Nephron (organoid): ENCODE measurements at regions not wholly inside any gene's neighbourhood (a gene's known extent, or its start where the extent isn't known, plus 50 kb on each side); places are given as distances from the start of the nearest gene placed in this dataset.
A peak's percentile ranks its signal among the peaks of the same experiment; 100 is the strongest.

Source experiments
- H3K27ac Mint-ChIP-seq, 3 experiments: 2 replicates each; pipeline ENCODE4 v1.8.0; 2020; ENCODE audit warnings: mixed read lengths in 3 of 3, mild to moderate bottlenecking in 2 of 3, moderate library complexity in 1 of 3
- H3K27me3 Mint-ChIP-seq: 2 replicates; pipeline ENCODE4 v1.8.0; 2021; ENCODE audit warnings: low read depth, mild to moderate bottlenecking, moderate library complexity, mixed read lengths
- H3K36me3 Mint-ChIP-seq: 2 replicates; pipeline ENCODE4 v1.8.0; 2020; ENCODE audit warnings: low read depth, mixed read lengths
- H3K4me1 Mint-ChIP-seq: 2 replicates; pipeline ENCODE4 v1.8.0; 2020; ENCODE audit warnings: mixed read lengths
- H3K4me3 Mint-ChIP-seq, 3 experiments: 2 replicates each; pipeline ENCODE4 v1.8.0; 2020; ENCODE audit warnings: mild to moderate bottlenecking in 3 of 3, mixed read lengths in 3 of 3, moderate library complexity in 2 of 3
- H3K9me3 Mint-ChIP-seq: 2 replicates; pipeline ENCODE4 v1.8.0; 2020; ENCODE audit warnings: mixed read lengths
- CTCF ChIP-seq, 3 experiments: fragments of 200-600 bp; sonication (generic); IDR thresholded peaks; one replicate each; pipeline ENCODE4 v1.5.0; 2021; ENCODE audit warnings: antibody characterized with exemption in 3 of 3; ENCODE audit not compliant: unreplicated experiment in 3 of 3

- no peak for TF ChIP-seq CTCF (IDR thresholded peaks at IDR 0.05; ENCODE audit: unreplicated experiment in 3 of 3)
- no peak overlapping the region for H3K27ac Mint-ChIP-seq
- no peak overlapping the region for H3K4me3 Mint-ChIP-seq
- H3K9me3 Mint-ChIP-seq = peaks cover 12% of the 10 kb centered on the region
- peaks cover 6% of the 10 kb centered on the region for H3K4me1 Mint-ChIP-seq
- peaks cover 15% of the 10 kb centered on the region for H3K27me3 Mint-ChIP-seq
- H3K36me3 Mint-ChIP-seq = no peaks in the 10 kb centered on the region
Measured at GRCh38 chr7:68030530-68030929, 1033.9 kb downstream of the TYW1 start.

- Mint-ChIP-seq H3K4me1 (peaks cover 6% of the 10 kb centered on the region), H3K27ac (no peak overlapping the region), H3K9me3 (peaks cover 12% of the 10 kb centered on the region), H3K36me3 (no peaks in the 10 kb centered on the region), H3K4me3 (no peak overlapping the region), H3K27me3 (peaks cover 15% of the 10 kb centered on the region)
- no peak for TF ChIP-seq CTCF (IDR thresholded peaks at IDR 0.05; ENCODE audit: unreplicated experiment in 3 of 3)
Measured at GRCh38 chr7:68031180-68031943, 1034.7 kb downstream of the TYW1 start.

GRCh38 chr7:68038621-68039314 is 1042.1 kb downstream of the TYW1 start:
- peak overlapping the region; percentile 45 to 53 (median 50) for H3K27ac Mint-ChIP-seq
- H3K9me3 Mint-ChIP-seq = peaks cover 5% of the 10 kb centered on the region
- no peak overlapping the region for H3K4me3 Mint-ChIP-seq
- H3K36me3 Mint-ChIP-seq = no peaks in the 10 kb centered on the region
- TF ChIP-seq CTCF (IDR thresholded peaks at IDR 0.05; ENCODE audit: unreplicated experiment in 3 of 3) = no peak
- H3K27me3 Mint-ChIP-seq = peaks cover 7% of the 10 kb centered on the region
- peaks cover 10% of the 10 kb centered on the region for H3K4me1 Mint-ChIP-seq

- H3K27me3 Mint-ChIP-seq = peaks cover 7% of the 10 kb centered on the region
- H3K9me3 Mint-ChIP-seq = peaks cover 2% of the 10 kb centered on the region
- H3K36me3 Mint-ChIP-seq = no peaks in the 10 kb centered on the region
- peaks cover 10% of the 10 kb centered on the region for H3K4me1 Mint-ChIP-seq
- no peak overlapping the region for H3K4me3 Mint-ChIP-seq
- TF ChIP-seq CTCF (IDR thresholded peaks at IDR 0.05; ENCODE audit: unreplicated experiment in 3 of 3) = no peak
- H3K27ac Mint-ChIP-seq = no peak overlapping the region
Measured at GRCh38 chr7:68041554-68041953, 1044.9 kb downstream of the TYW1 start.

GRCh38 chr7:68043546-68043945 is 1046.9 kb downstream of the TYW1 start:
- H3K36me3 Mint-ChIP-seq = no peaks in the 10 kb centered on the region
- H3K9me3 Mint-ChIP-seq = no peaks in the 10 kb centered on the region
- TF ChIP-seq CTCF (IDR thresholded peaks at IDR 0.05; ENCODE audit: unreplicated experiment in 3 of 3) = no peak
- peaks cover 7% of the 10 kb centered on the region for H3K27me3 Mint-ChIP-seq
- H3K27ac Mint-ChIP-seq = no peak overlapping the region
- peaks cover 9% of the 10 kb centered on the region for H3K4me1 Mint-ChIP-seq
- H3K4me3 Mint-ChIP-seq = no peak overlapping the region
